ENCODE measurements at regions not wholly inside any gene's neighbourhood (a gene's known extent, or its start where the extent isn't known, plus 50 kb on each side); places are given as distances from the start of the nearest gene placed in this dataset.

DNA sequence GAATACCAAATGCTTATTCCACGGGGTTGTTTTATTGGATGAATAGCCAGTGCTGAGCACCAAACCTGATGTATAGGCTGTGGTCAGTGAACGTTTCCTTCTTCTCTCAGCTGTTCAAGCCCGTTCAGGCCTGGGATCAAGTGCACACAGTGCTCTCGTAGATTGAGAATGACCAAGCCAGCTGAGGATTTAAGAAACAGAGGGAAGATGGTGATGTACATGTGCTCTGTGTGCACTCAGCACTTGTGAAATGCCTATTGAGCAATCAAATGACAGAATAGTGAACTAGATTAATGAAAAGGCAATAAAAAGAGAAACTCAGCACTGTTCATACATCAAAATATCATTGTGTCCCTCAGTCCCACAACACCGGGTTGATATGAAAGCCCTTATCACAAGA, 302.5 kb downstream of the BMPER start:
- no peak for DNase-seq (ENCODE audit: low read depth, low spot score)
- in situ Hi-C loops (cut with HindIII; ENCODE audit: low sequenced_read_pairs), result no loop called here
- H3K4me3 ChIP-seq (ENCODE audit: low read depth, low read length), result no peak overlapping the region
- TF ChIP-seq, protein P1, sequence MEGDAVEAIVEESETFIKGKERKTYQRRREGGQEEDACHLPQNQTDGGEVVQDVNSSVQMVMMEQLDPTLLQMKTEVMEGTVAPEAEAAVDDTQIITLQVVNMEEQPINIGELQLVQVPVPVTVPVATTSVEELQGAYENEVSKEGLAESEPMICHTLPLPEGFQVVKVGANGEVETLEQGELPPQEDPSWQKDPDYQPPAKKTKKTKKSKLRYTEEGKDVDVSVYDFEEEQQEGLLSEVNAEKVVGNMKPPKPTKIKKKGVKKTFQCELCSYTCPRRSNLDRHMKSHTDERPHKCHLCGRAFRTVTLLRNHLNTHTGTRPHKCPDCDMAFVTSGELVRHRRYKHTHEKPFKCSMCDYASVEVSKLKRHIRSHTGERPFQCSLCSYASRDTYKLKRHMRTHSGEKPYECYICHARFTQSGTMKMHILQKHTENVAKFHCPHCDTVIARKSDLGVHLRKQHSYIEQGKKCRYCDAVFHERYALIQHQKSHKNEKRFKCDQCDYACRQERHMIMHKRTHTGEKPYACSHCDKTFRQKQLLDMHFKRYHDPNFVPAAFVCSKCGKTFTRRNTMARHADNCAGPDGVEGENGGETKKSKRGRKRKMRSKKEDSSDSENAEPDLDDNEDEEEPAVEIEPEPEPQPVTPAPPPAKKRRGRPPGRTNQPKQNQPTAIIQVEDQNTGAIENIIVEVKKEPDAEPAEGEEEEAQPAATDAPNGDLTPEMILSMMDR (IDR thresholded peaks at IDR 0.05; ENCODE audit: low read depth, low read length), result no peak

DNA sequence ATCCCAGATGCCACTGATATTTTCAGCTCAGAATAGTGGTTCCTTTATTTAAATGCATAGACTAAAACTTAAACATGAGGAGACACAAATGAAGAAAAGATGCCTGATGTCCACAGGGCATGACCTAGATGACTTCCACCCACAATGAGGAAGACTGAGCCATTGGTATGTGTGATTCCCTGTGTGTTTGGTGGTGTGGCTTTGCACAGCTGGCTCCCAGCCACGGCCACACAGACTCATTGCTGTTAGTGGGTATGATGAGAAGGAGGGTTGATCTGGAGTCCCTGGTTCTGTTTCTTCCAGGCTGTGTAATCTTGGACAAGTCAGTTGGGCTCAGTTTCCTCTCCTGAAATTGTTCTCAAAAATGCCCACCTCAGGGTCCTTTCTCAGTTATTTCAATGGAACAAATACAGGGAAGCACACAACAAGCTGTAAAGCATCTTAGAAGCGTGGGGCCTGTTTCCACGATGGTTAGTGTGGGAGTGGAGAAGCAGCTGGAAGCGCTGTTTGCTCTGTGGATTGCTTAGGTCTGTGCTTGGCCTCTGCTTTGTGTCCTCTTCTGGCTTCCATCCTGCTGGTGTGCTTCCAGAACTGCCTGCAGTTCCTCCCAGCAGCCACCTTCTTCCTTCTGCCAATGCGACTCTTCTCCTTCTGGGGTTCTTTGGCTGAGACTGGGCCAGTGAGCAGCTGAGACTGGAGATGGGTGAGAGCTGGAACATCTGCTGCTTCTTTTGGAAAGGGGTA, 303.7 kb downstream of the BMPER start:
- H3K4me3 ChIP-seq (ENCODE audit: low read depth, low read length), result no peak overlapping the region
- DNase-seq (ENCODE audit: low read depth, low spot score), result no peak
- TF ChIP-seq, protein P1 (IDR thresholded peaks at IDR 0.05; ENCODE audit: low read depth, low read length), result no peak
- in situ Hi-C loops (cut with HindIII; ENCODE audit: low sequenced_read_pairs), result no loop called here

DNA sequence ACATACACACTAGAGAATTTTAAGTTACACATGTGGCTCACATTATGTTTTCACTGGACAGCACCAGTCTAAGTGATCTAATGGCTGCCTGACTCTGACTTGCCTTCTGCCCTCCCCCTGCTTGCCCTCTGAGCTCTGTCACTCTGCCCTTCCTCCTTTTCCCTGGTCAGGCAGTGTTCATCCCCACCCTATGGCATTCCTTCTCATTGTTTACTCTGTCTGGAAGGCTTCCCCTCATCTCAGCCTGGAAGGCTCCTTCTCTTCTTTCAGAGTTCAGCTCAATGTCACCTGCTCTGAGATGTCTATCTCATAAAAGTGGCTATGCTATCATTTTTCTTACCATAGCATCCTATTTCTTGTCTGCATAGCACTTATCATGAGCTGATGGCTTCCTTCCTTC, 305.7 kb downstream of the BMPER start:
- no peak for DNase-seq (ENCODE audit: low read depth, low spot score)
- in situ Hi-C loops (cut with HindIII; ENCODE audit: low sequenced_read_pairs), result no loop called here
- no peak overlapping the region for H3K4me3 ChIP-seq (ENCODE audit: low read depth, low read length)
- TF ChIP-seq, protein P1 (IDR thresholded peaks at IDR 0.05; ENCODE audit: low read depth, low read length), result no peak

DNA sequence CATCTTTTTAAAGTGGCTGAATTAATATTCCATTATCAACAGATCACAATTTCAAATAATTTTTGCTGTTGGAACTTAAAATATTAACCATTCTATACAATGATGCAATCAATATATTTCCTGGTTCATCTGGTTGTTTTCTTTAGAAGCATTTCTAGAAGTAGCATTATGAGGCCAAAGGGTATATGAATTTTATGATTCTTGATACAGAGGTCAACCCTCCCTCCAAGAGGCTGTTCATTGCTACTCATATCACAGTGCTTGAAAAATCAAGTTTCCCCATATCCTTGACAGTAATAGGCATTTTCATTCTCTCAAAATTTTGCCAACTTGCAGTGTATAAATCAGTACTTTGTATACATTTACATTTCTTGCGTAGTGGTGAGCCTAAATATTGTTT, 312.6 kb downstream of the BMPER start:
- TF ChIP-seq, protein P1 (IDR thresholded peaks at IDR 0.05; ENCODE audit: low read depth, low read length), result no peak
- in situ Hi-C loops (cut with HindIII; ENCODE audit: low sequenced_read_pairs), result no loop called here
- no peak overlapping the region for H3K4me3 ChIP-seq (ENCODE audit: low read depth, low read length)
- no peak for DNase-seq (ENCODE audit: low read depth, low spot score)

DNA sequence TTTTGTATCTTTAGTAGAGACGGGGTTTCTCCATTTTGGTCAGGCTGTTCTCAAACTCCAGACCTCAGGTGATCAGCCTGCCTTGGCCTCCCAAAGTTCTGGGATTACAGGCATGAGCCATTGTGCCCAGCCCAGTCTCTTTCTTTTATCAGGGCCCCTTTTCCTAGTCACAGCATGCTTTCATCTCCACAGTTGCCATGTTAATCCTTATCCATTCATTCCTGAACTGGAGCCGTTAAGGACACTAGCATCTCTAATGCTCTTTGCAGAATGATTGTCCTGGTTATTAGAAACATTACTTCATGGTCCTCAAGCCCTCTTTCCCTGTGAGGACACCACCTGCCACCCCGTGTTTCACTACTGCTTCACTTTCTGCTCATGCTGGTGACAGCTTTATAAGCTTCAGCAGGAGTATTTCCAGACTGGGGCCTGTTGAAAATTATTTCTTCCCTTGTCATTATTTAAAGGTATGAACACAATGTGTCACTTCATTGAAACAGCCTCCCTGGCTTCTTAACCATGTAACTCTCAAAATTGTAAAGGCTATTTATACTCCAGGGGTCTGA, 313.9 kb downstream of the BMPER start:
- TF ChIP-seq, protein P1 (IDR thresholded peaks at IDR 0.05; ENCODE audit: low read depth, low read length), result no peak
- no peak for DNase-seq (ENCODE audit: low read depth, low spot score)
- no peak overlapping the region for H3K4me3 ChIP-seq (ENCODE audit: low read depth, low read length)
- in situ Hi-C loops (cut with HindIII; ENCODE audit: low sequenced_read_pairs), result no loop called here

DNA sequence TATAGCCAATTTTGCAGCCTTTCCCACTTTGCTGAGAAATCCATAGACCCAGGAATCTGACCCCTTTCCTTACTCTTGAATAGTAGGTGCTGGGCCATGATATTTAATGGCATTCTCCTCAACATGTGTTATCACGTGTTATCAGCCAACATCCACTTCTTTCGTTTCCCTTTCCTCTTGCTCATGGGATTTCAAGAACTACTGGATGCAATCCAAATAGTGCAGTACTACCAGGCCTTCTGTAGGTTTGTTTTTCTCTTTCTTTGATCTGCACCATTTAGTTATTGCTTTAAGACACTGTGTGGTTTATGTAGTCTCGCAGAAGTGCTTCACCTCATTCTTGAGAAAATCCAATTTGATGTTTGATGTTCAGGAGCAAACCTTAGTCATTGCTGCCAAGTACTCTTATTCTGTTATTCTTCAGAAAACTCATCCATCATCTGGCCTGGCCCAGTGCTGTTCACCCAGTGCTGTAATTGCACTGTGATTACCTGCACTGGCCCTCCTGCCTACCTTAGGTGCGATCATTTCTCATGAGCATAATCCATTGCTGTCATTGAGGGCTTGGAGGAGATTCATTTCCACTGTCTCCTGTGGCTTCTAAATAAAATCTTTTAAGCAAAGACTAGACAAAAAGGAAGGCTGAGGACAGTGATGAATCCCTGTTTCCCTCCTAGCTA, 315.3 kb downstream of the BMPER start:
- no peak overlapping the region for H3K4me3 ChIP-seq (ENCODE audit: low read depth, low read length)
- DNase-seq (ENCODE audit: low read depth, low spot score), result no peak
- TF ChIP-seq, protein P1 (IDR thresholded peaks at IDR 0.05; ENCODE audit: low read depth, low read length), result no peak
- in situ Hi-C loops (cut with HindIII; ENCODE audit: low sequenced_read_pairs), result no loop called here

All from astrocyte of the spinal cord (primary cell).